ENCODE measurements at regions not wholly inside any gene's neighbourhood (a gene's known extent, or its start where the extent isn't known, plus 50 kb on each side); places are given as distances from the start of the nearest gene placed in this dataset.

DNA sequence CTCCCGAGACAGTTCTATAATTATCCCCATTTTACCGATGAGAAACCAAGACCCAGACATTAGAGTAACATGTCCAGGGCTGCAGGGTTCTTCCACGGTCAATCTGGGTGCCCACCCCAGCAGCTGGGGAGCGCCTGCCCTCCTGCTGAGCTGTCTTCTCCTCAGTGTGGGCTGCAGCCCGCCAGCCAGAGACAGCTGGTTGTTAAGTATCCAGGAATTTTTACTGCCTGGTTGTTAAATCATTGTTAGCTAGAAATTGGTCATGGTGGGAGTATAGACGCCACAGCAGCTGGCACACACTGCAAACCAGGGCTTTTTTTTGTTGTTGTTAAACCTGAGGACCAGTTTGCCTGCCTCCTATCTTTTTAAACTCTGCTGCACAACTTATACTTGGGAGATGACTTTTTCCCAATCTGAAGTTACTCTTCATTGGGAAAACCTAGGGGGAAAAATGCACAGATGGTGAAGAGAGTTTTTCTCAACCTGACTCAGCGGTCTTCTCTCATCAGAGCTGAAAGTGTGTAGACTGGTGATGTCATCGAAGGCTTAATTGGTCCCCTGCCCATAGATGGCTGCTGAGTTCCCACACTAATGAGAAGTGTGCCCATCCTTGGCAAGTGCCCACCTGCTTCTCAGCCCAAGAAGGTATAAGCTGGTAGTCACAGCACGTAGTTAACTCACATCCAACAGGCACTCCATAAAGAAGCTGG, 208.6 kb downstream of the DRD1 start:
- TF ChIP-seq, protein P1, sequence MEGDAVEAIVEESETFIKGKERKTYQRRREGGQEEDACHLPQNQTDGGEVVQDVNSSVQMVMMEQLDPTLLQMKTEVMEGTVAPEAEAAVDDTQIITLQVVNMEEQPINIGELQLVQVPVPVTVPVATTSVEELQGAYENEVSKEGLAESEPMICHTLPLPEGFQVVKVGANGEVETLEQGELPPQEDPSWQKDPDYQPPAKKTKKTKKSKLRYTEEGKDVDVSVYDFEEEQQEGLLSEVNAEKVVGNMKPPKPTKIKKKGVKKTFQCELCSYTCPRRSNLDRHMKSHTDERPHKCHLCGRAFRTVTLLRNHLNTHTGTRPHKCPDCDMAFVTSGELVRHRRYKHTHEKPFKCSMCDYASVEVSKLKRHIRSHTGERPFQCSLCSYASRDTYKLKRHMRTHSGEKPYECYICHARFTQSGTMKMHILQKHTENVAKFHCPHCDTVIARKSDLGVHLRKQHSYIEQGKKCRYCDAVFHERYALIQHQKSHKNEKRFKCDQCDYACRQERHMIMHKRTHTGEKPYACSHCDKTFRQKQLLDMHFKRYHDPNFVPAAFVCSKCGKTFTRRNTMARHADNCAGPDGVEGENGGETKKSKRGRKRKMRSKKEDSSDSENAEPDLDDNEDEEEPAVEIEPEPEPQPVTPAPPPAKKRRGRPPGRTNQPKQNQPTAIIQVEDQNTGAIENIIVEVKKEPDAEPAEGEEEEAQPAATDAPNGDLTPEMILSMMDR (IDR thresholded peaks at IDR 0.05; ENCODE audit: low read depth, low read length, poor library complexity, severe bottlenecking): no peak
- no peak for TF ChIP-seq EZH2phosphoT487 (IDR thresholded peaks at IDR 0.05; ENCODE audit: borderline replicate concordance, low read length)

Measured in DOHH2 (cell line).